Breast epithelium (tissue), 4 donors: ENCODE measurements at regions not wholly inside any gene's neighbourhood (a gene's known extent, or its start where the extent isn't known, plus 50 kb on each side); places are given as distances from the start of the nearest gene placed in this dataset.
"Not testable (repeated sequence)": the region's sequence is repeated elsewhere in the genome, so short reads cannot be mapped to it uniquely, and the experiment has no call there.

ENCODE experiments used
- DNase-seq, 2 donors: peaks; one replicate each; pipeline ENCODE4 v3.0.0-alpha.2; 2019; ENCODE audit warnings: low spot score in 2 of 2
- H3K27ac ChIP-seq, 2 donors: fragments of 200-600 bp; sonication (generic) in 1 of 2; one replicate each; pipeline ENCODE4 v1.5.1; 2016 to 2019; ENCODE audit warnings: mild to moderate bottlenecking in 1 of 2
- H3K27me3 ChIP-seq, 2 donors: fragments of 200-600 bp; sonication (generic) in 1 of 2; one replicate each; pipeline versions ENCODE4 v1.5.1 to v1.6.0; 2017 to 2019; ENCODE audit warnings: control low read depth in 1 of 2, mild to moderate bottlenecking in 1 of 2
- H3K36me3 ChIP-seq: fragments of 200-600 bp; one replicate; pipeline ENCODE4 v1.5.1; 2019
- H3K4me1 ChIP-seq, 2 donors: fragments of 200-600 bp; sonication (generic); one replicate each; pipeline ENCODE4 v1.5.1; 2016 to 2019; ENCODE audit warnings: control low read depth in 1 of 2
- H3K4me3 ChIP-seq, 3 donors: fragments of 200-600 bp; sonication (generic); 1 replicate in 2 of 3; 2 replicates in 1 of 3; pipeline ENCODE4 v1.5.1; 2016 to 2019; ENCODE audit warnings: mild to moderate bottlenecking in 3 of 3, moderate library complexity in 2 of 3
- H3K9me3 ChIP-seq, 2 donors: fragments of 200-600 bp; sonication (generic) in 1 of 2; one replicate each; pipeline ENCODE4 v1.5.1; 2016 to 2019; ENCODE audit warnings: control low read depth in 1 of 2
- CTCF ChIP-seq, 3 donors: fragments of 450-650 bp; IDR thresholded peaks; one replicate each; pipeline ENCODE4 v1.5.1; 2016 to 2017; ENCODE audit warnings: antibody characterized with exemption in 3 of 3, mild to moderate bottlenecking in 3 of 3, moderate library complexity in 3 of 3
- POLR2A ChIP-seq: fragments of 450-650 bp; IDR thresholded peaks from one replicate; pipeline ENCODE4 v1.6.1; 2016; ENCODE audit warnings: antibody characterized with exemption, mild to moderate bottlenecking, moderate library complexity
- POLR2AphosphoS5 ChIP-seq, 3 donors: sonication (generic); formaldehyde crosslinking; IDR thresholded peaks; one replicate each; pipeline ENCODE4 v1.6.1; 2017; ENCODE audit warnings: antibody characterized with exemption in 3 of 3
- intact Hi-C: fragments of 100-400 bp; cut with DNase I; formaldehyde crosslinking; loops from one replicate; pipeline ENCODE4 v1.15.1; 2023; ENCODE audit warnings: low total_unique reads

- Histone ChIP-seq H3K4me3 (no peak overlapping the region), H3K36me3 (no peaks in the 10 kb centered on the region), H3K27ac (no peak overlapping the region), H3K4me1 (no peaks in the 10 kb centered on the region), H3K9me3 (peaks cover 12 to 16% of the 10 kb centered on the region in 2 donors), H3K27me3 (no peaks in the 10 kb centered on the region)
- TF ChIP-seq CTCF (IDR thresholded peaks at IDR 0.05), result no peak
- no peak for TF ChIP-seq POLR2A
- TF ChIP-seq POLR2AphosphoS5 (IDR thresholded peaks at IDR 0.05), result no peak
- intact Hi-C loops, result no loop called here
- DNase-seq, result no peak
Measured at GRCh38 chr4:23083391-23083790, 390.7 kb downstream of the GBA3 start.

GRCh38 chr4:23080171-23080570, 387.4 kb downstream of the GBA3 start:
- H3K4me1 ChIP-seq, H3K4me3 ChIP-seq, H3K27me3 ChIP-seq, DNase-seq, H3K36me3 ChIP-seq, intact Hi-C loops, H3K27ac ChIP-seq: not testable (repeated sequence)
- H3K9me3 ChIP-seq, result peaks cover 12 to 16% of the 10 kb centered on the region in 2 donors

- DNase-seq, result no peak
- no peak overlapping the region for H3K27ac ChIP-seq
- no peaks in the 10 kb centered on the region for H3K9me3 ChIP-seq
- no peaks in the 10 kb centered on the region for H3K27me3 ChIP-seq
- no peak overlapping the region for H3K4me3 ChIP-seq
- intact Hi-C loops, result no loop called here
- TF ChIP-seq POLR2A (no peak), POLR2AphosphoS5 (IDR thresholded peaks at IDR 0.05) (no peak), CTCF (IDR thresholded peaks at IDR 0.05) (no peak)
- H3K36me3 ChIP-seq, result no peaks in the 10 kb centered on the region
- H3K4me1 ChIP-seq, result no peaks in the 10 kb centered on the region
Measured at GRCh38 chr4:23070848-23071570, 378.3 kb downstream of the GBA3 start.

DNA sequence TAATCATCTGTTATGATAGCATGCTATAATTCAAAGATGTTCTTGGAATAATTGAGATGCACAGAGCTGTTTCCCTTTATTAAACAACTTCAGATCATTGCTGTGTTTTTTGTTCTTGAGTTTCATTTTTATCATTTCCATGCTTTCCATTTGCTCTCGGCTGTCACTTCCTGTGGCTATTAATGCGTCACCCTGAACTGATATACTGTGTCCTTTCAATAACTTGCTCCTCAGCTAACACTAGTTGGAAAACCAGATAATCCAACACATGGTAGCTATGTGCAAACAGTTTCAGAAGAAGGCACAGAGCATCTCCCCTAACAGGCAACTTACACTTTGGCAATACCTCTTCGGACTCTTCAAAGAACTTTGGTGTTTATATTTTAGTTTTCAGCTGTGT, 376.0 kb downstream of the GBA3 start:
- H3K27ac ChIP-seq, result no peak overlapping the region
- no peak for TF ChIP-seq POLR2A
- no peak for TF ChIP-seq POLR2AphosphoS5 (IDR thresholded peaks at IDR 0.05)
- no peak for TF ChIP-seq CTCF (IDR thresholded peaks at IDR 0.05)
- no peaks in the 10 kb centered on the region for H3K9me3 ChIP-seq
- H3K4me1 ChIP-seq, result no peaks in the 10 kb centered on the region
- H3K4me3 ChIP-seq, result no peak overlapping the region
- H3K27me3 ChIP-seq, result no peaks in the 10 kb centered on the region
- DNase-seq, result no peak
- intact Hi-C loops, result no loop called here
- no peaks in the 10 kb centered on the region for H3K36me3 ChIP-seq

- DNase-seq, result no peak
- Histone ChIP-seq H3K4me3 (no peak overlapping the region), H3K27me3 (no peaks in the 10 kb centered on the region), H3K36me3 (no peaks in the 10 kb centered on the region), H3K27ac (no peak overlapping the region), H3K4me1 (no peaks in the 10 kb centered on the region), H3K9me3 (no peaks in the 10 kb centered on the region)
- TF ChIP-seq POLR2A (no peak), CTCF (IDR thresholded peaks at IDR 0.05) (no peak), POLR2AphosphoS5 (IDR thresholded peaks at IDR 0.05) (no peak)
- intact Hi-C loops, result no loop called here
Measured at GRCh38 chr4:23068287-23068686, 375.6 kb downstream of the GBA3 start.
